Tibial nerve (tissue), 4 donors: ENCODE measurements at regions not wholly inside any gene's neighbourhood (a gene's known extent, or its start where the extent isn't known, plus 50 kb on each side); places are given as distances from the start of the nearest gene placed in this dataset.

Source experiments
- DNase-seq, 2 donors: peaks; one replicate each; pipeline ENCODE4 v3.0.0-alpha.2; 2019; ENCODE audit warnings: low spot score in 2 of 2
- H3K27ac ChIP-seq, 4 donors: fragments of 200-600 bp; sonication (generic) in 3 of 4; one replicate each; pipeline ENCODE4 v1.5.1; 2017 to 2019; ENCODE audit warnings: mild to moderate bottlenecking in 1 of 4
- H3K27me3 ChIP-seq, 2 donors: fragments of 200-600 bp; sonication (generic) in 1 of 2; one replicate each; pipeline versions ENCODE4 v1.5.1 to v1.6.0; 2017 to 2019
- H3K36me3 ChIP-seq, 3 donors: fragments of 200-600 bp; sonication (generic); one replicate each; pipeline ENCODE4 v1.5.1; 2018 to 2019
- H3K4me1 ChIP-seq, 4 donors: fragments of 200-600 bp; sonication (generic) in 3 of 4; one replicate each; pipeline ENCODE4 v1.5.1; 2017 to 2019
- H3K4me3 ChIP-seq, 4 donors: fragments of 200-600 bp; sonication (generic) in 3 of 4; one replicate each; pipeline ENCODE4 v1.5.1; 2017 to 2019; ENCODE audit warnings: mild to moderate bottlenecking in 1 of 4, moderate library complexity in 1 of 4
- H3K9me3 ChIP-seq, 4 donors: fragments of 200-600 bp; sonication (generic) in 3 of 4; one replicate each; pipeline ENCODE4 v1.5.1; 2017 to 2019
- CTCF ChIP-seq, 5 experiments: fragments of 200-600 bp in 3 of 5; fragments of 450-650 bp in 2 of 5; sonication (generic) in 3 of 5; IDR thresholded peaks; one replicate each; pipeline ENCODE4 v1.5.1; 2016 to 2019; ENCODE audit warnings: antibody characterized with exemption in 5 of 5, mild to moderate bottlenecking in 3 of 5, moderate library complexity in 2 of 5
- EP300 ChIP-seq, 2 donors: sonication (generic); formaldehyde crosslinking; IDR thresholded peaks; one replicate each; pipeline ENCODE4 v1.6.1; 2017; ENCODE audit warnings: antibody characterized with exemption in 2 of 2, mild to moderate bottlenecking in 1 of 2
- POLR2A ChIP-seq, 2 donors: fragments of 450-650 bp; IDR thresholded peaks; one replicate each; pipeline ENCODE4 v1.6.1; 2017; ENCODE audit warnings: antibody characterized with exemption in 2 of 2, mild to moderate bottlenecking in 2 of 2, moderate library complexity in 2 of 2
- whole genome bisulfite sequencing, 2 donors: methylation state at CpG; one replicate each; pipeline ENCODE4 v1.1.5; 2018; 5-methylcytosine and 5-hydroxymethylcytosine counted together

GRCh38 chrX:81489987-81490386 is 288.1 kb downstream of the SH3BGRL start:
- Histone ChIP-seq H3K27ac (no peak overlapping the region), H3K4me1 (no peaks in the 10 kb centered on the region), H3K27me3 (no peaks in the 10 kb centered on the region), H3K36me3 (no peaks in the 10 kb centered on the region), H3K9me3 (no peaks in the 10 kb centered on the region), H3K4me3 (no peak overlapping the region)
- TF ChIP-seq POLR2A (IDR thresholded peaks at IDR 0.05) = no peak
- peak in 1 of 5 experiments; percentile 12 for TF ChIP-seq CTCF (IDR thresholded peaks at IDR 0.05)
- no peak for TF ChIP-seq EP300 (IDR thresholded peaks at IDR 0.05)
- 26 to 27% methylated on average over 1 of the region's 1 CpG for WGBS, 2 donors
- no peak for DNase-seq

GRCh38 chrX:81527881-81528440 is 326.1 kb downstream of the SH3BGRL start:
- H3K27ac ChIP-seq = no peak overlapping the region
- TF ChIP-seq POLR2A (IDR thresholded peaks at IDR 0.05) = no peak
- TF ChIP-seq CTCF (IDR thresholded peaks at IDR 0.05) = no peak
- no peak for TF ChIP-seq EP300 (IDR thresholded peaks at IDR 0.05)
- WGBS, 2 donors = 80 to 89% methylated on average over 2 of the region's 2 CpGs

GRCh38 chrX:81537723-81538122 is 335.8 kb downstream of the SH3BGRL start:
- no peak for DNase-seq
- H3K27ac ChIP-seq = no peak overlapping the region
- no peaks in the 10 kb centered on the region for H3K27me3 ChIP-seq
- H3K9me3 ChIP-seq = no peaks in the 10 kb centered on the region
- TF ChIP-seq CTCF (IDR thresholded peaks at IDR 0.05) (no peak), EP300 (IDR thresholded peaks at IDR 0.05) (no peak), POLR2A (IDR thresholded peaks at IDR 0.05) (no peak)
- no peak overlapping the region for H3K4me3 ChIP-seq
- no peaks in the 10 kb centered on the region for H3K36me3 ChIP-seq
- H3K4me1 ChIP-seq = no peaks in the 10 kb centered on the region
- 29% methylated on average over 2 of the region's 3 CpGs; no CpG with 5 or more reads in 1 of the 2 donors for WGBS, 2 donors

More at GRCh38 chrX:81527881-81528440, 326.1 kb downstream of the SH3BGRL start:
- no peak overlapping the region for H3K4me3 ChIP-seq
- no peaks in the 10 kb centered on the region for H3K9me3 ChIP-seq
- DNase-seq = no peak
- no peaks in the 10 kb centered on the region for H3K36me3 ChIP-seq
- no peaks in the 10 kb centered on the region for H3K4me1 ChIP-seq
- H3K27me3 ChIP-seq = no peaks in the 10 kb centered on the region

GRCh38 chrX:81542255-81542654 is 340.4 kb downstream of the SH3BGRL start:
- TF ChIP-seq POLR2A (IDR thresholded peaks at IDR 0.05) (no peak), CTCF (IDR thresholded peaks at IDR 0.05) (no peak), EP300 (IDR thresholded peaks at IDR 0.05) (no peak)
- no peaks in the 10 kb centered on the region for H3K9me3 ChIP-seq
- H3K36me3 ChIP-seq = no peaks in the 10 kb centered on the region
- no peaks in the 10 kb centered on the region for H3K27me3 ChIP-seq
- H3K4me1 ChIP-seq = no peaks in the 10 kb centered on the region
- no peak overlapping the region for H3K4me3 ChIP-seq
- no peak for DNase-seq
- WGBS, 2 donors = 57 to 81% methylated on average over 2 of the region's 2 CpGs
- no peak overlapping the region for H3K27ac ChIP-seq

- TF ChIP-seq CTCF (IDR thresholded peaks at IDR 0.05) (no peak), EP300 (IDR thresholded peaks at IDR 0.05) (no peak), POLR2A (IDR thresholded peaks at IDR 0.05) (no peak)
- no peaks in the 10 kb centered on the region for H3K36me3 ChIP-seq
- WGBS, 2 donors = 99 to 100% methylated on average over 4 of the region's 4 CpGs
- no peak overlapping the region for H3K4me3 ChIP-seq
- no peak for DNase-seq
- no peak overlapping the region for H3K27ac ChIP-seq
- no peaks in the 10 kb centered on the region for H3K27me3 ChIP-seq
- H3K9me3 ChIP-seq = no peaks in the 10 kb centered on the region
- H3K4me1 ChIP-seq = no peaks in the 10 kb centered on the region
Observed at GRCh38 chrX:81556880-81557279, 355.0 kb downstream of the SH3BGRL start.
